Heart left ventricle (tissue), 16 donors: ENCODE measurements at regions not wholly inside any gene's neighbourhood (a gene's known extent, or its start where the extent isn't known, plus 50 kb on each side); places are given as distances from the start of the nearest gene placed in this dataset.
A peak's percentile ranks its signal among the peaks of the same experiment; 100 is the strongest.

Source experiments
- ATAC-seq, 4 donors: fragments of 200-7000 bp; cut with Tn5 transposase; one replicate each; pipeline ENCODE4 v1.9.1; 2020 to 2022; ENCODE audit warnings: moderate library complexity in 4 of 4, mild to moderate bottlenecking in 3 of 4, moderate number of reproducible peaks in 1 of 4
- DNase-seq, 5 donors: peaks; one replicate each; pipeline ENCODE4 v3.0.0-alpha.2; 2020
- H3K27ac ChIP-seq, 12 donors: fragments of 200-600 bp; sonication (generic) in 4 of 12; one replicate each; pipeline versions ENCODE4 v1.5.0 to v1.8.0; 2016 to 2022; ENCODE audit warnings: mild to moderate bottlenecking in 2 of 12
- H3K27me3 ChIP-seq, 9 donors: fragments of 200-600 bp; sonication (generic) in 2 of 9; one replicate each; pipeline versions ENCODE4 v1.5.1 to v1.8.0; 2016 to 2022; ENCODE audit warnings: mild to moderate bottlenecking in 3 of 9
- H3K36me3 ChIP-seq, 9 donors: fragments of 200-600 bp; sonication (generic) in 2 of 9; one replicate each; pipeline versions ENCODE4 v1.5.0 to v1.8.0; 2018 to 2022; ENCODE audit warnings: mild to moderate bottlenecking in 2 of 9
- H3K4me1 ChIP-seq, 12 donors: fragments of 200-600 bp; sonication (generic) in 4 of 12; one replicate each; pipeline versions ENCODE4 v1.5.0 to v1.8.0; 2016 to 2022; ENCODE audit warnings: mild to moderate bottlenecking in 3 of 12
- H3K4me3 ChIP-seq, 12 donors: fragments of 200-600 bp; sonication (generic) in 4 of 12; one replicate each; pipeline versions ENCODE4 v1.5.0 to v1.8.0; 2017 to 2022; ENCODE audit warnings: mild to moderate bottlenecking in 9 of 12, moderate library complexity in 4 of 12
- H3K9me3 ChIP-seq, 12 donors: fragments of 200-600 bp; sonication (generic) in 4 of 12; one replicate each; pipeline versions ENCODE4 v1.5.0 to v1.8.0; 2016 to 2022; ENCODE audit warnings: mild to moderate bottlenecking in 1 of 12
- CTCF ChIP-seq, 12 donors: fragments of 200-600 bp; sonication (generic) in 4 of 12; IDR thresholded peaks; one replicate each; pipeline versions ENCODE4 v1.5.0 to v1.8.0; 2018 to 2022; ENCODE audit warnings: antibody characterized with exemption in 12 of 12, mild to moderate bottlenecking in 5 of 12
- POLR2A ChIP-seq, 2 donors: fragments of 450-650 bp; IDR thresholded peaks; one replicate each; pipeline ENCODE4 v1.6.1; 2017; ENCODE audit warnings: antibody characterized with exemption in 2 of 2, mild to moderate bottlenecking in 2 of 2, moderate library complexity in 2 of 2
- WGBS, 4 donors: extraction: QIAGEN DNeasy Blood & Tissue Kit in 2 of 4; methylation state at CpG; one replicate each; pipeline versions ENCODE4 v1.1.5 to v1.1.7; 2013 to 2018; 5-methylcytosine and 5-hydroxymethylcytosine counted together
- intact Hi-C, 10 donors: fragments of 100-400 bp; cut with DNase I; formaldehyde crosslinking; loops; one replicate each; pipeline versions ENCODE4 v1.11.1 to v1.14.2; 2022
- donor health status: ischemic (EF 13 %, LVEDD 7.1; RV severe dilation, severe dysfunction).
- donor health status: healthy with polysubstance abuse.
- donor health status: DM: no; HTN: yes; CAD: no.
- donor health status: DM: no; HTN: no; CAD: no.
- donor health status: ischemic (EF 25% LVEDD 6.9; RV normal size, moderate dysfunction).
- donor health status: ischemic (EF 25% LVEDD 5.7; RV mildly dilated, moderate dysfunction).
- donor health status: healthy.
- donor health status: DM: yes; HTN: yes; CAD: no.
- donor health status: ischemic (EF 35%, LVEDD 5.7; RV mildly dilated, moderate dysfunction).
- donor health status: nonischemic (EF 11% LVEDD 7.7; RV severe dilation, severe dysfunction).
- donor health status: DM: yes; HTN: yes; CAD: no.
- donor health status: PGD.
- donor health status: ischemic (EF 29% LVEDD 5.4; RV normal size, mild dysfunction).
- donor health status: nonischemic (EF 23%, LVEDD 6.1; RV moderate dilation, normal function).

- ATAC-seq (peak in 3 of 4 donors; percentile 41 to 69 (median 68)), DNase-seq (peak; percentile 55 to 79 (median 67))
- intact Hi-C loops = loop anchor here in 9 of 10 donors (1.0 to 10.0 kb wide), 9 partner anchors 71 to 721 kb away; no protein-coding TSS in a partner anchor
- no peaks in the 10 kb centered on the region for H3K27me3 ChIP-seq
- no peak overlapping the region for H3K4me3 ChIP-seq
- H3K9me3 ChIP-seq = peaks cover 0 to 12% (median 0%) of the 10 kb centered on the region in 12 donors
- WGBS, 4 donors = 95 to 100% (median 97%) methylated on average over 1 of the region's 1 CpG
- no peak overlapping the region for H3K27ac ChIP-seq
- peak; percentile 39 to 76 (median 64) for TF ChIP-seq CTCF (IDR thresholded peaks at IDR 0.05)
- no peak for TF ChIP-seq POLR2A (IDR thresholded peaks at IDR 0.05)
- H3K4me1 ChIP-seq = peaks cover 0 to 13% (median 5%) of the 10 kb centered on the region in 12 donors
- H3K36me3 ChIP-seq = no peaks in the 10 kb centered on the region
Measured at GRCh38 chr14:71855399-71856036, 76.7 kb upstream of the RGS6 start.

- no peak overlapping the region for H3K4me3 ChIP-seq
- no peaks in the 10 kb centered on the region for H3K27me3 ChIP-seq
- intact Hi-C loops = loop anchor here in 9 of 10 donors (5.0 to 10.0 kb wide), 7 partner anchors 72 to 722 kb away; no protein-coding TSS in a partner anchor
- DNase-seq = no peak
- H3K27ac ChIP-seq = no peak overlapping the region
- H3K36me3 ChIP-seq = no peaks in the 10 kb centered on the region
- peaks cover 0 to 12% (median 0%) of the 10 kb centered on the region in 12 donors for H3K9me3 ChIP-seq
- whole genome bisulfite sequencing, 4 donors = 65 to 75% (median 68%) methylated on average over 9 of the region's 9 CpGs
- H3K4me1 ChIP-seq = peaks cover 0 to 13% (median 5%) of the 10 kb centered on the region in 12 donors
- no peak for ATAC-seq
- TF ChIP-seq CTCF (IDR thresholded peaks at IDR 0.05) = no peak
- TF ChIP-seq POLR2A (IDR thresholded peaks at IDR 0.05) = no peak
Measured at GRCh38 chr14:71856199-71856919, 75.9 kb upstream of the RGS6 start.

GRCh38 chr14:71863049-71863448, 69.2 kb upstream of the RGS6 start:
- no peak for DNase-seq
- H3K27ac ChIP-seq = no peak overlapping the region

More at GRCh38 chr14:71863049-71863448, 69.2 kb upstream of the RGS6 start:
- intact Hi-C loops = no loop called here
- no peaks in the 10 kb centered on the region for H3K4me1 ChIP-seq
- no peaks in the 10 kb centered on the region for H3K27me3 ChIP-seq
- peaks cover 0 to 10% (median 0%) of the 10 kb centered on the region in 12 donors for H3K9me3 ChIP-seq
- no peaks in the 10 kb centered on the region for H3K36me3 ChIP-seq
- ATAC-seq = no peak
- H3K4me3 ChIP-seq = no peak overlapping the region
- TF ChIP-seq CTCF (IDR thresholded peaks at IDR 0.05) = peak in 4 of 12 donors; percentile 7 to 38 (median 20)
- no peak for TF ChIP-seq POLR2A (IDR thresholded peaks at IDR 0.05)
- 71 to 89% (median 85%) methylated on average over 3 of the region's 3 CpGs for WGBS, 4 donors
